GM12878 (cell line): ENCODE measurements at regions not wholly inside any gene's neighbourhood (a gene's known extent, or its start where the extent isn't known, plus 50 kb on each side); places are given as distances from the start of the nearest gene placed in this dataset.

ENCODE experiments used
- ATF7 ChIP-seq: fragments of 450-650 bp; IDR thresholded peaks from 2 replicates; pipeline ENCODE4 v1.6.1; 2016; ENCODE audit warnings: low read depth, mild to moderate bottlenecking
- BCLAF1 ChIP-seq: fragments of 450-650 bp; IDR thresholded peaks from 2 replicates; pipeline ENCODE4 v1.6.1; 2017; ENCODE audit warnings: antibody characterized with exemption, mild to moderate bottlenecking, moderate library complexity
- E2F4 ChIP-seq: IDR thresholded peaks from 2 replicates; pipeline ENCODE4 v1.6.1; 2012; ENCODE audit warnings: low read depth, low read length, improper control_type of control experiment
- HDAC2 ChIP-seq: fragments of 200-600 bp; sonication (generic); IDR thresholded peaks from 2 replicates; pipeline ENCODE4 v1.6.1; 2017
- HSF1 ChIP-seq: fragments of 150-350 bp; IDR thresholded peaks from 2 replicates; pipeline ENCODE4 v1.6.1; 2014; ENCODE audit warnings: mild to moderate bottlenecking, low read depth, low read length
- MYC ChIP-seq: IDR thresholded peaks from 2 replicates; pipeline ENCODE4 v1.6.1; 2011; ENCODE audit warnings: mild to moderate bottlenecking, low read length, moderate library complexity, inconsistent platforms; ENCODE audit not compliant: insufficient read depth, insufficient replicate concordance, insufficient read length, severe bottlenecking
- NR2C2 ChIP-seq: IDR thresholded peaks from 2 replicates; pipeline ENCODE4 v1.6.1; 2011; ENCODE audit warnings: borderline replicate concordance, low read depth; ENCODE audit not compliant: control insufficient read depth, insufficient read length
- RAD51 ChIP-seq: fragments of 450-650 bp; IDR thresholded peaks from 2 replicates; pipeline ENCODE4 v1.6.1; 2016; ENCODE audit warnings: moderate library complexity, mild to moderate bottlenecking, inconsistent platforms
- RBBP5 ChIP-seq: fragments of 200-600 bp; sonication (generic); conservative IDR thresholded peaks from 2 replicates; pipeline ENCODE4 v1.6.1; 2016
- SMAD1 ChIP-seq: fragments of 450-650 bp; IDR thresholded peaks from 2 replicates; pipeline ENCODE4 v1.6.1; 2018; ENCODE audit warnings: mild to moderate bottlenecking, low read depth; ENCODE audit not compliant: partially characterized antibody
- SPI1 ChIP-seq: IDR thresholded peaks from 2 replicates; pipeline ENCODE4 v1.6.1; 2011; ENCODE audit warnings: low read depth, mild to moderate bottlenecking, low read length, moderate library complexity, borderline replicate concordance; ENCODE audit not compliant: insufficient read depth
- SUPT20H ChIP-seq: IDR thresholded peaks from 2 replicates; pipeline ENCODE4 v1.6.1; 2011; ENCODE audit warnings: low read depth, mild to moderate bottlenecking, low read length, moderate library complexity, borderline replicate concordance; ENCODE audit not compliant: control insufficient read depth
- ZBTB11 ChIP-seq: fragments of 450-650 bp; formaldehyde crosslinking; IDR thresholded peaks from 2 replicates; pipeline ENCODE4 v1.5.0; 2022; ENCODE audit warnings: mild to moderate bottlenecking, missing genetic modification characterization
- TF ChIP-seq, protein P1 (sequence below), 3 experiments: IDR thresholded peaks in 2 of 3; conservative IDR thresholded peaks in 1 of 3; 2 replicates each; pipeline ENCODE4 v1.5.1; 2011; ENCODE audit warnings: low read depth in 3 of 3, low read length in 3 of 3, mild to moderate bottlenecking in 3 of 3, control low read depth in 2 of 3, moderate library complexity in 2 of 3, inconsistent platforms in 1 of 3, mixed read lengths in 1 of 3; ENCODE audit not compliant: control insufficient read depth in 2 of 3, insufficient read depth in 1 of 3; ENCODE audit errors: extremely low read depth in 1 of 3
- TF ChIP-seq, protein P2 (sequence below): fragments of 450-650 bp; IDR thresholded peaks from 2 replicates; pipeline ENCODE4 v1.6.1; 2018; ENCODE audit warnings: borderline replicate concordance, mild to moderate bottlenecking; ENCODE audit not compliant: partially characterized antibody

GRCh38 chr20:19074828-19075516, 137.5 kb upstream of the SLC24A3 start (continued):
- TF ChIP-seq NR2C2 (no peak), SMAD1 (no peak), ZBTB11 (CRISPR knock-in tag) (no peak), BCLAF1 (no peak), RAD51 (peak; percentile 87), HSF1 (no peak), RBBP5 (no peak), SPI1 (peak; percentile 69), SUPT20H (no peak), ATF7 (peak; percentile 78), MYC (no peak), E2F4 (no peak), HDAC2 (no peak)
- TF ChIP-seq, protein P1, sequence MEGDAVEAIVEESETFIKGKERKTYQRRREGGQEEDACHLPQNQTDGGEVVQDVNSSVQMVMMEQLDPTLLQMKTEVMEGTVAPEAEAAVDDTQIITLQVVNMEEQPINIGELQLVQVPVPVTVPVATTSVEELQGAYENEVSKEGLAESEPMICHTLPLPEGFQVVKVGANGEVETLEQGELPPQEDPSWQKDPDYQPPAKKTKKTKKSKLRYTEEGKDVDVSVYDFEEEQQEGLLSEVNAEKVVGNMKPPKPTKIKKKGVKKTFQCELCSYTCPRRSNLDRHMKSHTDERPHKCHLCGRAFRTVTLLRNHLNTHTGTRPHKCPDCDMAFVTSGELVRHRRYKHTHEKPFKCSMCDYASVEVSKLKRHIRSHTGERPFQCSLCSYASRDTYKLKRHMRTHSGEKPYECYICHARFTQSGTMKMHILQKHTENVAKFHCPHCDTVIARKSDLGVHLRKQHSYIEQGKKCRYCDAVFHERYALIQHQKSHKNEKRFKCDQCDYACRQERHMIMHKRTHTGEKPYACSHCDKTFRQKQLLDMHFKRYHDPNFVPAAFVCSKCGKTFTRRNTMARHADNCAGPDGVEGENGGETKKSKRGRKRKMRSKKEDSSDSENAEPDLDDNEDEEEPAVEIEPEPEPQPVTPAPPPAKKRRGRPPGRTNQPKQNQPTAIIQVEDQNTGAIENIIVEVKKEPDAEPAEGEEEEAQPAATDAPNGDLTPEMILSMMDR (IDR thresholded peaks at IDR 0.05 in 2 of 3, conservative IDR thresholded peaks at IDR 0.05 in 1 of 3; ENCODE audit: control insufficient read depth in 2 of 3, extremely low read depth in 1 of 3, insufficient read depth in 1 of 3, low read depth in 3 of 3, low read length in 3 of 3) = no peak
- TF ChIP-seq, protein P2, sequence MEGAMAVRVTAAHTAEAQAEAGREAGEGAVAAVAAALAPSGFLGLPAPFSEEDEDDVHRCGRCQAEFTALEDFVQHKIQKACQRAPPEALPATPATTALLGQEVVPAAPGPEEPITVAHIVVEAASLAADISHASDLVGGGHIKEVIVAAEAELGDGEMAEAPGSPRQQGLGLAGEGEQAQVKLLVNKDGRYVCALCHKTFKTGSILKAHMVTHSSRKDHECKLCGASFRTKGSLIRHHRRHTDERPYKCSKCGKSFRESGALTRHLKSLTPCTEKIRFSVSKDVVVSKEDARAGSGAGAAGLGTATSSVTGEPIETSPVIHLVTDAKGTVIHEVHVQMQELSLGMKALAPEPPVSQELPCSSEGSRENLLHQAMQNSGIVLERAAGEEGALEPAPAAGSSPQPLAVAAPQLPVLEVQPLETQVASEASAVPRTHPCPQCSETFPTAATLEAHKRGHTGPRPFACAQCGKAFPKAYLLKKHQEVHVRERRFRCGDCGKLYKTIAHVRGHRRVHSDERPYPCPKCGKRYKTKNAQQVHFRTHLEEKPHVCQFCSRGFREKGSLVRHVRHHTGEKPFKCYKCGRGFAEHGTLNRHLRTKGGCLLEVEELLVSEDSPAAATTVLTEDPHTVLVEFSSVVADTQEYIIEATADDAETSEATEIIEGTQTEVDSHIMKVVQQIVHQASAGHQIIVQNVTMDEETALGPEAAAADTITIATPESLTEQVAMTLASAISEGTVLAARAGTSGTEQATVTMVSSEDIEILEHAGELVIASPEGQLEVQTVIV = no peak
